ENCODE measurements at regions not wholly inside any gene's neighbourhood (a gene's known extent, or its start where the extent isn't known, plus 50 kb on each side); places are given as distances from the start of the nearest gene placed in this dataset.

GRCh38 chr6:22146931-22147701, 149.7 kb downstream of the PRL start:
- no peak for TF ChIP-seq GATA3 (IDR thresholded peaks at IDR 0.05; ENCODE audit: low read depth, low read length)
- no peak for TF ChIP-seq GATA2 (IDR thresholded peaks at IDR 0.05; ENCODE audit: low read depth, low read length)
